Caco-2 (cell line): ENCODE measurements at regions not wholly inside any gene's neighbourhood (a gene's known extent, or its start where the extent isn't known, plus 50 kb on each side); places are given as distances from the start of the nearest gene placed in this dataset.

Experiments
- BruUV-seq: library from RNA; stranded (reverse); fragments of 400-500 nt; replicated peaks from 2 replicates; lab custom pipeline; 2021; lab: Mats Ljungman, UMichigan
- CTCF ChIA-PET: fragments of 300-600 bp; sonication (Branson Sonifier 250); formaldehyde crosslinking; loops from one replicate; lab custom pipeline; 2022; ENCODE audit warnings: antibody characterized with exemption; lab: Charles Lee
- POLR2A ChIA-PET: fragments of 300-600 bp; sonication (Branson Sonifier 250); formaldehyde crosslinking; loops from one replicate; lab custom pipeline; 2022; ENCODE audit warnings: antibody characterized with exemption; lab: Charles Lee
- DNase-seq, 2 experiments: peaks; one replicate each; pipeline versions ENCODE4 v3.0.0 to v3.0.0-alpha.2; 2020 to 2022
- H3K27me3 ChIP-seq: replicated peaks from 2 replicates; pipeline ENCODE4 v1.6.0; 2011; ENCODE audit warnings: low read length; ENCODE audit not compliant: control insufficient read depth, insufficient read depth
- H3K36me3 ChIP-seq: 2 replicates; pipeline ENCODE4 v1.5.1; 2011; ENCODE audit warnings: low read length; ENCODE audit not compliant: control insufficient read depth, insufficient read depth
- H3K4me1 ChIP-seq: fragments of 250-450 bp; sonication (Bioruptor Pico); 2 replicates; pipeline ENCODE4 v1.5.1; 2020; ENCODE audit warnings: mild to moderate bottlenecking
- H3K4me3 ChIP-seq: 2 replicates; pipeline ENCODE4 v1.5.1; 2011; ENCODE audit warnings: low read depth, mild to moderate bottlenecking, control low read depth, low read length
- H3K9me3 ChIP-seq: fragments of 250-450 bp; sonication (Bioruptor Pico); 2 replicates; pipeline ENCODE4 v1.5.1; 2020; ENCODE audit warnings: mild to moderate bottlenecking, moderate library complexity
- H3K27ac Mint-ChIP-seq: one replicate; pipeline ENCODE4 v1.8.0; 2022; ENCODE audit warnings: mixed read lengths; ENCODE audit not compliant: unreplicated experiment
- H3K27me3 Mint-ChIP-seq: one replicate; pipeline ENCODE4 v1.8.0; 2022; ENCODE audit warnings: mixed read lengths; ENCODE audit not compliant: insufficient read depth, unreplicated experiment
- H3K36me3 Mint-ChIP-seq: one replicate; pipeline ENCODE4 v1.8.0; 2022; ENCODE audit warnings: mild to moderate bottlenecking, mixed read lengths; ENCODE audit not compliant: insufficient read depth, unreplicated experiment
- H3K4me1 Mint-ChIP-seq: one replicate; pipeline ENCODE4 v1.8.0; 2022; ENCODE audit warnings: low read depth, mixed read lengths; ENCODE audit not compliant: unreplicated experiment
- H3K4me3 Mint-ChIP-seq: one replicate; pipeline ENCODE4 v1.8.0; 2022; ENCODE audit warnings: mild to moderate bottlenecking, moderate library complexity, mixed read lengths; ENCODE audit not compliant: unreplicated experiment
- H3K9me3 Mint-ChIP-seq: one replicate; pipeline ENCODE4 v1.8.0; 2022; ENCODE audit warnings: mixed read lengths; ENCODE audit not compliant: unreplicated experiment
- CTCF ChIP-seq, 2 experiments: fragments of 200-600 bp in 1 of 2; IDR thresholded peaks; 1 replicate in 1 of 2; 2 replicates in 1 of 2; pipeline versions ENCODE4 v1.5.1 to v1.8.0; 2011 to 2022; ENCODE audit warnings: antibody characterized with exemption in 1 of 2, control low read depth in 1 of 2, inconsistent platforms in 1 of 2, low read depth in 1 of 2, low read length in 1 of 2, mild to moderate bottlenecking in 1 of 2, moderate library complexity in 1 of 2; ENCODE audit not compliant: insufficient read depth in 1 of 2, severe bottlenecking in 1 of 2, unreplicated experiment in 1 of 2
- intact Hi-C: fragments of 100-400 bp; cut with micrococcal nuclease; formaldehyde crosslinking; loops from one replicate; pipeline ENCODE4 v1.10.0; 2022; ENCODE audit not compliant: unreplicated experiment

GRCh38 chr5:171714261-171714660, 71.4 kb upstream of the SMIM23 start:
- Mint-ChIP-seq H3K4me3 (no peak overlapping the region), H3K36me3 (no peaks in the 10 kb centered on the region), H3K27ac (no peak overlapping the region), H3K9me3 (no peaks in the 10 kb centered on the region), H3K27me3 (peaks cover 14% of the 10 kb centered on the region), H3K4me1 (no peaks in the 10 kb centered on the region)
- no peak for TF ChIP-seq CTCF (IDR thresholded peaks at IDR 0.05; ENCODE audit: insufficient read depth in 1 of 2, low read depth in 1 of 2, low read length in 1 of 2, severe bottlenecking in 1 of 2, unreplicated experiment in 1 of 2)
- no peaks in the 10 kb centered on the region for H3K36me3 ChIP-seq
- POLR2A ChIA-PET: no interaction called here
- BruUV-seq: no TSS peak
- CTCF ChIA-PET: no interaction called here
- H3K4me1 ChIP-seq: no peaks in the 10 kb centered on the region
- H3K4me3 ChIP-seq: no peak overlapping the region
- intact Hi-C loops: no loop called here
- H3K27me3 ChIP-seq: no peaks in the 10 kb centered on the region
- peaks cover 6% of the 10 kb centered on the region for H3K9me3 ChIP-seq
- DNase-seq: no peak

DNA sequence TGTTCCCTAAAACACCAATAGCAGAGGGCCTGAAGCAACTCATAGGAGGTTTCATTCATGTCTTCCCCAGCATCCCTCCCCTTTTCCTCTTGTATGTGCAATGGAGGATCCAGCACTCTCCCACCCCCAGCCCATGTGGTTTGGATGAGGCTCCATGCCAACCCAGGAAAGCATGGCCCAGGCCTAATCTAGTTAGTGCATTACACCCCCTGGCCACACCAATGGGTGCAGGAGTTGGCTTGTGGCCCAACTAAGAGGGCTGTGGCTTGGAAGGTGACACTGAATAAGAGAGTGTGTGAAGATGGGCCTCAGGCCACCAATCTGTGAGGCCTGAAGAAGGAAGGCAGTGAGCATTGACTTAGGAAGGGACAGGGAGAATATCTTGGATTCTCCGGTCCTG, 70.8 kb upstream of the SMIM23 start:
- DNase-seq: no peak
- ChIA-PET CTCF (no interaction called here), POLR2A (no interaction called here)
- Mint-ChIP-seq H3K27me3 (peaks cover 18% of the 10 kb centered on the region), H3K9me3 (no peaks in the 10 kb centered on the region), H3K4me1 (no peaks in the 10 kb centered on the region), H3K4me3 (no peak overlapping the region), H3K36me3 (no peaks in the 10 kb centered on the region), H3K27ac (no peak overlapping the region)
- H3K4me3 ChIP-seq: no peak overlapping the region
- TF ChIP-seq CTCF (IDR thresholded peaks at IDR 0.05; ENCODE audit: insufficient read depth in 1 of 2, low read depth in 1 of 2, low read length in 1 of 2, severe bottlenecking in 1 of 2, unreplicated experiment in 1 of 2): no peak
- no peaks in the 10 kb centered on the region for H3K36me3 ChIP-seq
- no peaks in the 10 kb centered on the region for H3K4me1 ChIP-seq
- peaks cover 6% of the 10 kb centered on the region for H3K9me3 ChIP-seq
- intact Hi-C loops: no loop called here
- H3K27me3 ChIP-seq: 0 out of 2 replicates have a peak, but pooled peaks cover 1% of the 10 kb centered on the region
- BruUV-seq: no TSS peak

DNA sequence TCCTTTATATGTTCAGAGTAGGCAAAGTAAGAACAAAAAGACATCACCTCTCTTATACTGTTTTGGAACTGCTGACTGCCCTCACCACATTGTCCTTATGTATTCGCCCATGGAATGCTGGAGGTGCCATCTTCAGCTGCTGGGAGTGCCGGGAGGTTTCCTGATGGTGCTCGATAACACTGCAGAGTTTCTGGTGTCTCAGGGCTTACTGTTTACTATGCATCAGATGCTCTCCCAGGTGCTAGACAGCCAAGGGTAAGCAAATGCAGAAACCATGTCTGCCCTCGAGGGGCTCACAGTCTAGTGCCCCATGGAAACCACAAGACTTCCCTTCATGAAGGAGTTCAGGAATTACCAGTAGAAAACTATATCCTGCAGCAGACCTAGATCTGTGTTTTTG, 70.1 kb upstream of the SMIM23 start:
- CTCF ChIA-PET: no interaction called here
- POLR2A ChIA-PET: no interaction called here
- Histone ChIP-seq H3K9me3 (peaks cover 6% of the 10 kb centered on the region), H3K4me1 (no peaks in the 10 kb centered on the region), H3K27me3 (peaks cover 3% of the 10 kb centered on the region; the same call in 1 of the 2 replicates), H3K36me3 (no peaks in the 10 kb centered on the region), H3K4me3 (no peak overlapping the region)
- H3K9me3 Mint-ChIP-seq: no peaks in the 10 kb centered on the region
- H3K4me3 Mint-ChIP-seq: no peak overlapping the region
- no peaks in the 10 kb centered on the region for H3K36me3 Mint-ChIP-seq
- no peak for TF ChIP-seq CTCF (IDR thresholded peaks at IDR 0.05; ENCODE audit: insufficient read depth in 1 of 2, low read depth in 1 of 2, low read length in 1 of 2, severe bottlenecking in 1 of 2, unreplicated experiment in 1 of 2)
- no peak for DNase-seq
- intact Hi-C loops: no loop called here
- no peak overlapping the region for H3K27ac Mint-ChIP-seq
- BruUV-seq: no TSS peak
- H3K27me3 Mint-ChIP-seq: peaks cover 20% of the 10 kb centered on the region
- no peaks in the 10 kb centered on the region for H3K4me1 Mint-ChIP-seq
